Activated T-cell treated with anti-CD3 and anti-CD28 coated beads for 1 hour (primary cell): ENCODE measurements at regions not wholly inside any gene's neighbourhood (a gene's known extent, or its start where the extent isn't known, plus 50 kb on each side); places are given as distances from the start of the nearest gene placed in this dataset.

ENCODE experiments used
- DNase-seq: peaks from one replicate; pipeline ENCODE4 v3.0.0-alpha.2; 2020; ENCODE audit warnings: low read depth

DNA sequence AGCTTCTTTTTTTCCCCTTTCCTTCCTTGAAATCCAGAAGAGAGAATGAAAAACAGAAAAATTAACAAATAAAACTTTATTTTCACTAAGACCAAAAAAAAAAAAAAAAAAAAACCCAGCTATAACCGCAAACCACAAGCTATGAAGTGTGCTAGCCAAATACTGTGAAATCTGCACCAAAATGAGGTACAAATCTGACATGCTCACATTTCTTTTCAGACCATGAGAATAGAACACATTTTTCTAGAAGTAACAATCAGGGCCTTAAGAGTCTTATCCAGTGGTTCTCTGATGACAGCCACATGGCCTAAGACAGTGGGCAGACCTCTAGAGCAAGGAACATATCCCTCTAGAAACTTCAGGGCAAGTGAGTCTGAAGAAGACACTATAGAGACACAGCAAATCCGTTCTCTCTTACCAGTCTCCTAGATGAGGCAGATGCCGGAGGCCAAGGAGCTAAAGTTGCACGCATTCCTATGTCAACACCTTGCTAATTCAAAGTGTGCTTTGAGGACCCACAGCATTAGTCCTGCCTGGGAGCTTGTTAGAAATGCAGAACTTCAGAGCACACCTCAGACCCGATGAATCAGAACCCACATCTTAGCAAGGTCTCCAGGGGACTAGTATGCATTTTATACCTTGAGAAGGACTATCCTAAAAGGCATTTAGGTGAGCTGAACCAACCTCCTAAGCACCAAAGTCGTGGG lies 317.1 kb downstream of the MYCN start:
- no peak for DNase-seq

DNA sequence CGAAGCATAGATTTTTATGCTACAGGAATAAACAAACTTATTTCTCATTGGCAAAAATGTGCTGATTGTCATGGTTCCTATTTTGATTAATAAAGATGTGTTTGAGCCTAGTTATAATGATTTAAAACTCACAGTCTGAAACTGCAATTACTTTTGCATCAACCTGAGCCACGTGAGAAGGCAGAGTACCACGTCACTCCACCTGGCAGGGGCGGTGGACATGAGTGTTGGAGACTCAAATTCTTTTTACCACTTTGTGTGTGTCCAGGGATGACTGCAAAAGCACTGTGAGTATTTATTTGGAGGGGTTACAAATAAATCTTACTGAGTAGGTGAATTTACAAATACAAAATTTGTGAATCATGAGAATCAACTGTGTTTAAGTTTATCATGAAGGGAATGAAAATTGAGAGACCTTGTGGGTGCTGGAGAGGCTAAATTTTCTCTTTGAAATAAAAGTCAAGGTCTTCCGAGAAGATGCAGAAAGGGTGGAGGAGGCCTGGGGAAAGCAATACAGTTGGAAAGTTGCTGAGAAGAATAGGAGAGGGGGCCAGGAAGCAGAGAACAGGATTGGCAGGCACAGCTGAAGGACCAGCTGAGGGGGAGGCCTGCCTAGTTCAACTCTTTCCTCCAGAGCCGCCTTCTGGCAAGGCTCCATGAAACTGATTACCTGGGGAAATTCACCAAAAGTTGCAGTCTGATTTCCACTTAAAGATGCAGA lies 316.4 kb downstream of the MYCN start:
- no peak for DNase-seq

DNA sequence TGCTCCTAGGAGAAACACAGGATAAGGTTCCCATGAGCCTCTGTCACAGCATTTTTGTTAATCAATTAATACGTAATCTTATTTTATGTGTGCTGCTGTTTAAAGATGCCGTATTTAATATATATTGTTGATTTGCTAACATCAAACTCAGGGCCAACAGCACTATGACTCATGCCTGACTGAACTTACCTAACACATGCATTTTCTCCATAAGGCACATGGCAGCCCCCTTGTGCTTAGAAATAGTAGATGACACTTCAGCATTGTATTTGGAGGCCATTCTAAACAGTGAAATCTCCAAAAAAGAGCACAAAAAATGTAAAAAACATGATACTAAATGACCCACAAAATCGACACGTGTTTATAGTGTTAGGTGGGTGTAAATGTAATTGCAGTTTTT lies 314.8 kb downstream of the MYCN start:
- no peak for DNase-seq

DNA sequence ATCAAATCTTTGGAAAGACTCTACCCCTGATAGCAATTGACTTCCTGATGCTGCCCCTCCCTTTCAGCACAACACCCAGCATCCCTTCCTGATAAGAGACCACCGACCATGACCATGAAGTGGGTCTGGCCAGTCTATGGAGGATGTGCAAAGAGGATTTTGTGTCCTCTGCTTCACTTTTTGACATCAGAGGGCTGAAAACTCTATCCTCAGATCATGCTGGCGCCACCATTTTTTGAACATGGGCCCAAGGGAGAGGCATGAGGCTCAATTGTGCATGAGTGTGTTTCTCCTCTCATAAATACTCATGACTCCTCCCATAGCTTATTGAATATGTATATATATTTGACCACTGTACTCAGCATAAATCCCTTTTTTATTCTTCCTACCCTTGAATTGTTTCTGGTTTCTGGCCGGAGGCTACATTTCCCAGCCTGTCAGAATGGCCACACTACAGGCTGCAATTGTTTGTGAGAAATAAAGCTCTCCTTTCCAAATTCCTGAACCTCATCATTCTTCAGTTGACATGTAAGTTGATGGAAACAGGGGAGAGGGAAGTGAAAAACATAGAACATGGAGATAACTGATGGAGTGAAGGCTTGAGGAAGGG lies 314.1 kb downstream of the MYCN start:
- DNase-seq = no peak

DNA sequence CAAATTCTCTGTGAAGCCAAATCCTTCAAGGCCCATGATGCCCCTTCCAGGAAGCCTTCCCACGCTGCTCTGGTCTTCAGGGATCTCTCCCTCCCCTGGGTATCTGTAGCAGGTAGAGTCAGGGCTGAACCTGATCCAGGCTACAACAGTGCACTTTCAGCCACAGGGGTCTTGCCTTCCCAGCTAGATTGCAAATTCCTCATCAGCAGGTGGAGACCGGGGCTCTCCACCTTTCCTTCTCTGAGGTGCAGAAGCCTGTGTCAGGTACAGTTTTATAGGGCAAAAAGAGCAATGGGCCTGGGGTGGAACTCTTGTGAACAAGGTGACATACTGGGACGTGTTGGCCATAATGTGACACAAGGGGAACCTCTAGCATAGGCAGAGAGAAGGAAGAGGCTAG lies 312.9 kb downstream of the MYCN start:
- no peak for DNase-seq

DNA sequence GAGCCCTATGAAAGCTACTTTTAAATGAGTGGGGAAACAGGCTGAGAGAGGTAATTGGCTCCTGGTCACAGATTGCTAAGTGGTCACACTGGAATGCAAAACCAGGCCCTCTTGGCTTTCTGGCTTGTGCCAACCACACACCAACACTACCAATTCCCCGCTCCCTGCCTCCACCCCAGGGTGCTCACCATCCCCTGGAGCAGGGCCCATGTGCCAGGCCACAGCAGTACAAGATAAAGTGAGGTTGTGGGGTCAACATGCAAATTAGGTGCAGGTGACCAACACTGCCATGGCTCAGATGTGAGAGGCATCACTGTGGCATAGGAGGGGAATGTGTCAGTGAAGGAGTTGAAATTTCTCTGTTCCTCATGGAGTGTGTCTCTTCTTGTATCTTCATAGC lies 312.5 kb downstream of the MYCN start:
- DNase-seq = no peak

DNA sequence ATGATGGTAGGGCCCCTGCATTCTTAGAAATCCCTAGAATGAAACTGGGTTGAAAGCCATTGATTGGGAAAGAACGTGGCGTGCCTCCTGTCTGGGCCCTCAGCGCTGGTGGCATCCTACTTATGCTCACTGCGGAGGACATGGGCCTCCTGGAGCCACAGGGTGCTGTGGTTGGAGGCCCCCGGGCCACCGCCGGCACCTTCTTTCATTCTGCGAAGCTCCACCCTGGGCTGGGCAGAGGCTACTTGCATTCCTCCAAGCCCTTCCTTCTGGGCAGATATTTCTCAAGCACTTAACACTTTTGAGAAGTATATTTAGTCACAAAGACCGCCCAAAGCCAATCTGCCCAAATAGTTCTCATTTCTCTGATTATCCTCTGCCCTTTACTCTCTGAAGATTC lies 311.9 kb downstream of the MYCN start:
- no peak for DNase-seq

DNA sequence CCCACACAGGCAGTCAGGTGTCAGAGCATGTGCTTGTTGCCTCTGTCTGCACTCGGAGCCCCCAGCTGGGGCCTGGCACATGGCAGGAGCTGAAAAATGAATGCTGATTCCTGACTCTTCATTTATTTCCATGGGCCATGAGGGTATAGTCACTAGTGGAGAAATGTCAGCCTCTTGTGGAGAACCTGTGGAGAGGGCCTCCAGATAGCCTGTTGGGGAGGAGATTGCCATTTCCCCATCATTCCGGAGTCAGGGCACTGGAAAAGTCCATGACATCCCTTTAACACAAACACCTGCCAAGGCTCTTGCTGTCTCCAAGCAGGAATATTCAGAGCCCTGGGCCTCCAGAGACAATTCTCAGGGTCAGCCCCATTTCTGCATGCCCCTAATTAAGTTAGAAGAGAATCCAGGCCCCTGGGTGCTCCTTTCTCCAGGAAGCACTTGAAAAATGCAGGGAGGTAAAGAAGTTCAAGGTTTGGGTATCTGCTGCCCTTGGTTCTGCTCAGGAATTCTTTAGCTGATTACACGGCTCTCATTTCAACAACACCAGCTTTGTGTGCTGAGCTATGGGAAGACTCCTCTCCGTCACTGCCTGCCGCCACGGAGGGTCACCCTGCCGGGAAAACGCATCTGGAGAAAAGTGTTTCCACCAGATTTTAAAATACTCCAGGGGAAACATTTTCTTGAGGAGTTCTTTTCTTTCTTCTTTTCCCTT lies 311.3 kb downstream of the MYCN start:
- no peak for DNase-seq

DNA sequence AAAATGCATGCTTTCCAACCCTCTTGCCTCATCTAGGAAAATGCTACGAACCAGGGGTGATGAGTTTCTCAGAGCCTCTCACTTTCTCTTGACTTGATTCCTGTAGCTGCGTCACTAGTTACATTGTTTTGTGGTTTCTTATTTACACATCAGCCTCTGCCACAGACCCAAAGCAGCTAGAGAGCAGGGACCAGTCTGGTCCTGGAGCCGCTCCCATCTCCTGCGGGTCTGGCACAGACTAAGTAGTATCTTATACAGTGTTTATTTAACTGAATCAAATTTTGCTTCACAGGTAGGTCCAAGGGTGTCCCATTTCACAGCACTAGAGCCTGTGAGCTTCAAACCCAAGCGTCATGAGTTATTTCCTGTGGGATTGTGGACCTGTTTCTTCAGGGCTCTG lies 310.5 kb downstream of the MYCN start:
- no peak for DNase-seq

DNA sequence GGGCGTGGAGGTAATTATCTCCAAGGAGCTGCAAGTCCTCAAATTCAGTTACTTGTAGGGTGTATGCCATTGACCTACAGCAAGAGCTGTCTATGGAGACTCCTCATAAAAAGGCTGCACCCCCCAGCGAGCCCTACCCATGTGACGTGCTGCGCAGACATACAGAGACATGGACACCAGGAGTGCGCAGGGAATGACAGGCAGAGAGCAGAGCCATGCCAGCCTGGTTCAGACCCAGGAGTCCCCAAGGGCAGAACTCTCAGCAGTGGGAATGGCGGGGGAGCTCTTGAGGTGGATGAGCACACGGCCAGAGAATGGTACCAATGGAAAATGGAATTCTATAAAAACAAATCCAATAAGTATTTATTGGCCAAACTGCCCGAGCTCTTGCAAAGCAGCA lies 310.1 kb downstream of the MYCN start:
- DNase-seq = no peak

DNA sequence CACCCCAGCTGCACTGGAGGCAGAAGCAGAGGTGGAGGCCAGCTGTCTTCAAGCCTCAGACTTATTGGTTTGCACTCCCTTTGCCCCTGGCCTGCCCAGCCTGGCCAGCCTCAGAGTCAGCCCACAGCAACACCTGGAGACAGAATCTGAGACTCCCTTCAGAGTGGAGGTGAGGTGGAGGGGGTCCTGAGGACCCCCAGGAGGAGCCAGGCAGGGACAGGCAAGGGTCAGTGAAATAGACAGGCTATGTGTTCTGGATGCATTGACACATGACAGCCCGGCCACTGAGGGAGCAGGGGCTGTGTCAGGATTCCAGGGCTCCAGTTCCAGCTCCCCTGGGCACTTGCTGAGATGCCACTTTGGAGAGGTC lies 309.7 kb downstream of the MYCN start:
- no peak for DNase-seq

DNA sequence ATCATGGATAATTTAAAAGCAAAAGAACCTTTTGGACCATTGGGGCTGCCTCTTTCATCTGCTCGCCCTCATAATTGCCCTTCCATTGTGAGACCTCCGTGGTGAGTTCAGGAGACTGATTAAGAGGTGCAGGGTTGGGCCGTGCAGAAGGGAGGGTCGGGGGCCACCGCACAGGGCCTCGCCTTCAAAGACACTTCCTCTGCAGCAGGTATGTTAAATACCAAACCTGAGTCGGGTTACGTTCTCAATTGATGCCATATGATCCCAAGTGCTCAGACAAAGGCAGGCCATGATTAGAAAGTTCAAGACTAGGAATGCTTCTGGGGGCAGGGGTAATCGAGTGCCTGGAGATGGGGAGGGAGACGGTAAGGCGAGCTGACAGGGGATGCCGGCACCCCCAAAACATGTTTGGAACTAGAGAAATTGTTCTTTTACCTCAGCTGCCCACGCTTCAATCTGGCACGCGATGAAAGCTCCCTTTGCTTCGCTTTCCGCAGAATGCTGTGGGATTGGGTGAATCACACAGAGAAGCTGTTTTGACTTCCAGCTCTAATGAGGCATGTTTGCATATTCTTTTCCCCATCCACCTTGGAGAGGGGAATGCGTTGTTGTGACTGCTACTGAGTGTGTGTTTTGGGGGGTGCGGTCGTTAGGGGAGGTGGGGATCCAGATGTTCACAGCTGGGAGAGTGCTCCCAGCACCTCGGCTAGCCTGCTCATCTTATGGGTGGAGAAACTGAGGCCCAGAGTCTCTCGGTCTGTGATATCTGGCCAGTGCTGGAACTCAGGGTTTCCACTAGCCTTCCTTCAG lies 309.1 kb downstream of the MYCN start:
- no peak for DNase-seq

DNA sequence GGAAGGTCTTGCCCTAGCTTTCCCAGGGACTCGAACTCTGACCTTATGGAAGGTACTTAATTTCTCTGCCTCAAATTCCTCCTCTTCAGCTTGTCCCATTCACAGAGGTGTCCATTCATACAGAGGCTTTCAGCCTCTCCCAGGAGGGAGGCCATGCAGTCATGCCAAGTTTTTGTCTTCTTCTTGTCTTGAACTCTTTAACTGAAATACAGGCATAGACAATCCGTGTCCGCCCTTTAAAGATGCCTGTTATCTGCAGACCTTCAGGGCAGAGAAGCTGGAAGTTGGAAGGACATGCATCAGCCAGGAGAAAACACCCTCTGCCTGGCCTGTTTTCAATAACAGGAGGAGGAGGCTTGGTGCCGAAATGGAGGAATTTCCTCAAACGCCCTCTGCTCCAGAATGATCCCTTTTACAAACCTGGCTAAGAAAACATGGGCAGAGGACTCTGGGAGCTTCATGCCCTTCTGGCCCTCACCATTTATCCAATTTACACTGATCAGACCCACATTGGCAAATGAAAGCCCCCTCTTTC lies 308.3 kb downstream of the MYCN start:
- DNase-seq = no peak

DNA sequence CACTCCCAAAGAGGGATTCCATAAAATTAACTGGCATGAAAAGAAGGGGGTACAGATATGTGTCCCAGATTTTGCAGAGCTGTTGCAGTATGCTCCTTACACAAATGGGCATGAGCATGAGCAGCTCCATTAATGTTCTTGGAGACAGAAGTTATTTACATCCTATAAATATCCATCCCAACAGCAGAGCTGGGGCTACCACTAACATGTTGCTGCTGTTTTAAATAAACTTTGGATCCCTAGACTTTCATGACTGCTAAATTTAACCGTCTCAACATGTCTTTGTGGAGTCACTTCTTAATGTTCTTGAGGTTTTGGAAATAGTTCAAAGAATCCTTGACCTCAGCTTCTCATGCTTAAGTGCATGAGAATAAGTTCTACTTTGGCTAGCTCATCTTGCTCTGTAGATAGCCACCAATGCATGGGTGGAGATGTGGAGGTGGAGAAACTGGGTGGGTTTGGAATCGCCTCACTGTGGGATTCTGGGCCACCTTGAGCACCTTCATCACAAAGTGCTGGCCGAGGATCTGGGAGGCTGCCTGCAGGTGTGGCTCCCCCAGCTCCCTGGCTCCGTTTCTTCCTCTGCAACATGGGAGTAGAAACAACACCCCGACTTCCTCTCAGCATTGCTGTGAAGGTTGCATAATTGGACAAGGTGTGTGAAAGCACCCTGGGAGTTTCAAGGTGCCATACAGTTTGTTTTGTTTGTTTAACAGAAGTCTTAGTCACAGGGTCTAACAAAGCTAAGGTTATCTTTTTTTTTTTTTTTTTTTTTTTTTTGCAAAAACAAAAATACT lies 307.2 kb downstream of the MYCN start:
- no peak for DNase-seq

DNA sequence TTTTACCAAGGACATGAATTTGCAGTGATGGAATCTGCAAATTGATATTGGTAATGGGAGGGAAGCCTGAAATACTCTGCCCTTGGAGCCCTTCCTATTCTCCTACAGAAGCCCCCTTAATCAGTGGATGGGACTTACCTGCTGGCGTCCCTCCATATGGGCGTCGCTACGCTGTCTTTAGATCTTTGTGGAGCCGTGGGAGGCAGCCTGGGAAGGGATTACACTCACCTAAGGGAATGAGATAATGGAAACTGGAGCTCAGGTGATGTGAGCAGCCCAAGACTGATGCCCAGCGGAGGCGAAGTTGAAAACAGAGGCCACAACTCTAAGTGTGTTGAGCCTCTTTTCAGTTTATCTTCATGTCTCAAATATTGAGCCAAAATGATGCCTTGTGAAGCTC lies 306.6 kb downstream of the MYCN start:
- no peak for DNase-seq

DNA sequence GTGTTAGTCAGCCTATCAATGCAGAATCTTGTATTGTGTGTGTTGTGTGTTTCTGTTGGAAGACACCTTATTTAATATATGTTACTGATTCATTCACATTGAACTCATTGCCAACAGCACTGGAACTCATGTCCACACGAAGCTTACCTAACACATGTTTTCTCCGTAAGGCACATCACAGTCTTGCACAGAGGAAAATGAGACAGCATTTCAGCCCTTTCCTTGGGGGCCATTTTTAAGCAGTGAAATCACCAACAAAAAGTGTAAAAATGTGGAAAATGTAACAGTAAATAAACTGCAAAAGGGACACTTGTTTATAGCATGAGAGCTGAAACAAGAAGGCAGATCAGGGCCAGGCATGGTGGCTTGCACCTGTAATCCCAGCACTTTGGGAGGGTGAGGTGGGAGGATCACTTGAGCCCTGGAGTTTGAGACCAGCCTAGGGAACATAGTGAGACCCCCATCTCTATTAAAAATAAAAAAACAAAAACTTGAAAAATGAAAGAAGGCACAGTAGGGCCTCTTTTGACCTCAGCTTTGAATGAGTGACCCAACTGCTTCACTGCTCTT lies 306.0 kb downstream of the MYCN start:
- DNase-seq = no peak

DNA sequence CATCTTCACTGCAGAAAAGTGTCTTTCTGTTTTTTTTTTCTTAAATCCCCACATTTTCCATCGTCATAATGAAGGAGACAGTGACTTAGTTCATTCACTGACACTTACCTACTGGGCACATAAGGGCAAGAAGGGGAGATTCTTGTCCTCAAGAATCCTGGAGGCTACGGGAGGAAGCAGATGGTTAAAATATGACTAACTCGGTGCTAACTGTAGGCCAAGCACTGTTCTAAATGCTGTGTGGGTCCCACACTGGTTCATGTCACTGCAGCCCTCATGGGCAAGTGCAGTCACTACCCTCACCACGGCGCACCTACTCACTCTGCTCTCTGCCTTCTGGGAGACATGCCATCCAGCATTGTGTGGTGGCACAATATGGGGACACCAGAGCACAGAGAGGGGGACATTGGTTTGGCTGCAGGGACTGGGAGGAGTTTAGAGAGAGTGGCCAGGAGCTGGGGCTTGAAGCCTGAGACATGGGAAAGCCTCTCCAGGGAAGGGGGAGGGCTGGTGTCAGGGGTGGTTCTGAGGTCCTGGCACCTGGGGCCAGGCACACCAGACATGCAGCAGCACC lies 305.2 kb downstream of the MYCN start:
- DNase-seq = no peak

DNA sequence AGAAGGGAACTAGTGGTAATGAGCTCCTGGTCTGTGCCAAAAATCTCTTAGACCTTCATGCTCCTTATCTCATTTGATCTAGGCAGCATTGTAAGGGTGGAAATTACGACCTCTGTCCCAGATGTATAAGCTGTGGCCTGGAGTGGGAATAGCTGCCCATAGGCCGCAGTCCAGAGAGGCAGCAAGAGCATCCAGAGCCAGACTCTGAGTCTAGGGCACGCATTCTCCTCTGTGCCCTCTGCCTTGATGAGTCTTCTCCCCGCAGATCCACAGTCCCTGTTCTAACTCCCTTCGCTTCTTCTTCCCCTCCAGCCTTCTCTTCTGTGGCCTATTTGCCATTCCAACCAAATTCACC lies 304.6 kb downstream of the MYCN start:
- DNase-seq = no peak

DNA sequence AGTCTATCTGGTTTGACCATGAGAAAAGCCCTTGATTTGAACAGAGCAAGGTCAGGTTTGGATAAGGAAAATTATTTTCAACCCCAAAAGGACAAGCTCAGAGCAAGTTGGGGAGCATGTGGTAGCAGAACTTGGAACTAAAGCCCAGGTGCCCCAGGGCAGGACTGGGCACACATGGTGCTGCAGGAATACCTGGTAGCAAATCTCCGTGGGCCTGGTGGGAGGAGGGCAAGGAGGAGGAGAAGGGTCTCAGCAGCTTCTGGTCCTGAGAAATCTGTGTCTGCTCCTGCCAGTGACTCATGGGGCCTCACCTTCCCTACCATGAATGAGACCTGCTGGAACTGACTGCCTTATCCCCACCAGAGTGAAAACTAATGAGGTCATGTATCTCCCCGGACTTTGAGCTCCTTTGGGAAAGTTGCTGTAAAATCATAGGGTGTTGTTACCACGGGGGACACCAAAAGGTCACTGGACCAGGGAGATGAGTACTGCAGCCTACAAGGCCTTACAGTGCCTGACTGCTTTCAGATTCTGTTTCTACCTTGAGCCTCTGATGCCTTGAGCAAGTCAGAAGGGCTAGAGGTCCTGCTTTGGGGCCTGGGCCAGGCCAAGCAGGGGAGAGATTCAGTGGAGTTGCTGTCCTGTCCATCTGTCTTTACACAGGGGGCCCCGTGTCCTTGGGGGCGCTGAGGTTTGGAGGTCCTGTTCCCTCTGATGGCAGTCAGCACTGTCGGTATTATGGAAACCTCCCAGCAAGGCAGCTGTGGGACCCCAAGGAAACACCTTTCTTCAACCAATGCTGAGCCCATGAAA lies 304.0 kb downstream of the MYCN start:
- no peak for DNase-seq
